ENCODE measurements at regions not wholly inside any gene's neighbourhood (a gene's known extent, or its start where the extent isn't known, plus 50 kb on each side); places are given as distances from the start of the nearest gene placed in this dataset.

- no peak for DNase-seq
These were observed 883.1 kb downstream of the TTLL7 start for GRCh38 chr1:83115785-83116184.

GRCh38 chr1:83114136-83114834, 884.6 kb downstream of the TTLL7 start:
- no peak for DNase-seq

- no peak for DNase-seq
These were observed 885.3 kb downstream of the TTLL7 start for GRCh38 chr1:83113652-83114051.

- no peak for DNase-seq
These were observed 886.6 kb downstream of the TTLL7 start for GRCh38 chr1:83112248-83112885.

GRCh38 chr1:83110156-83110555, 888.8 kb downstream of the TTLL7 start:
- no peak for DNase-seq

GRCh38 chr1:83109692-83110091, 889.2 kb downstream of the TTLL7 start:
- DNase-seq = no peak

- DNase-seq = no peak
These were observed 894.4 kb downstream of the TTLL7 start for GRCh38 chr1:83104558-83104957.

GRCh38 chr1:83103341-83103740, 895.6 kb downstream of the TTLL7 start:
- DNase-seq = no peak

- DNase-seq = no peak
These were observed 896.3 kb downstream of the TTLL7 start for GRCh38 chr1:83102630-83103071.

- DNase-seq = no peak
These were observed 897.5 kb downstream of the TTLL7 start for GRCh38 chr1:83101406-83101805.

- DNase-seq = no peak
These were observed 898.8 kb downstream of the TTLL7 start for GRCh38 chr1:83100133-83100532.

- no peak for DNase-seq
These were observed 900.1 kb downstream of the TTLL7 start for GRCh38 chr1:83098791-83099190.

GRCh38 chr1:83098131-83098530, 900.8 kb downstream of the TTLL7 start:
- DNase-seq = no peak

GRCh38 chr1:83097715-83098114, 901.2 kb downstream of the TTLL7 start:
- DNase-seq = no peak

- no peak for DNase-seq
These were observed 903.4 kb downstream of the TTLL7 start for GRCh38 chr1:83095570-83095969.

GRCh38 chr1:83090195-83090594, 908.7 kb downstream of the TTLL7 start:
- DNase-seq = no peak

- no peak for DNase-seq
These were observed 911.1 kb downstream of the TTLL7 start for GRCh38 chr1:83087851-83088250.

- no peak for DNase-seq
These were observed 911.9 kb downstream of the TTLL7 start for GRCh38 chr1:83086986-83087512.

- no peak for DNase-seq
These were observed 912.6 kb downstream of the TTLL7 start for GRCh38 chr1:83086346-83086745.

GRCh38 chr1:83083589-83084224, 915.2 kb downstream of the TTLL7 start:
- no peak for DNase-seq

- DNase-seq = no peak
These were observed 921.5 kb downstream of the TTLL7 start for GRCh38 chr1:83077411-83077810.

GRCh38 chr1:83075107-83075506, 923.8 kb downstream of the TTLL7 start:
- no peak for DNase-seq

- DNase-seq = no peak
These were observed 931.0 kb downstream of the TTLL7 start for GRCh38 chr1:83067954-83068353.

Measured in bone marrow (tissue), 2 donors.